ENCODE measurements at regions not wholly inside any gene's neighbourhood (a gene's known extent, or its start where the extent isn't known, plus 50 kb on each side); places are given as distances from the start of the nearest gene placed in this dataset.

DNA sequence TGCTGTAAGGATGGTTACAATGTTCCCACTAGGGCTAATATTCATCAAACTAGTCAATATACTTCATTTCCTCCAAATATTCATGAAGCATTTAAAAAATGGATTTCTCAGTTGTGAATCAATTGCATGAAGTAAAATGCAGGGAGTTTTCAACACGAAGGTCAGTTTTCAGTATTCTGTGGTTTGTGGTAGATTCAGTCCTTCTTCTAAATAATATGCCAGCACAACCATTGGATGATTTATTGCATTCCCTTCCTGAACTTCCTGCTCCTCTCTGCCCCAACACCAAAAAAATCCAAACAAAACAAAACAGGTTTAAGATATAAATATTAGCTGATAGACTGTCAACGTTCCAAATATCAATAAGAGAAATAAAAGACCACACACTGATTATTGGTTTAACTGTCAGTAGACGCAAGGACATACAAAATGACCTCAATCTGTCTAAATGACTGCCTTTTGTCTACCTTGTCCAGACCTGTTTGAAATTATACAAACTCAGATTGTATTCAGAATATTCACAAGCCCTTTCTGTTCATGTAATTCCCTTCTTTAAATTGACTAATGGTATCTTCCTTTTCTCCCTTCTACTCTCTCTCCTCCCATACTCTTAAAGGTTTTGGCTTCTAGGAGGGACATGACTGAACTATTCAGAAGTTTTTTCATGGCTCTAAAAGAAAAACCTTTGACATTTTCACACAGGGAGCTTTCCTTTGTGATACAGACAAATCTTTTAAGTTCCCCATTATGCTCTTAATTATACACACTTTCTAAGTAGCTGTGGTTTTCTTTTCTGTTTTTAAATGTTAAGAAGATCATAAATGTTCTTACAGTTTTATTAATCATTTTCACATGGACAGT, 92.6 kb upstream of the STT3B start (continued):
- no peak for TF ChIP-seq SMAD1 (CRISPR knock-in tag; IDR thresholded peaks at IDR 0.05; ENCODE audit: borderline replicate concordance, low read depth)
- no peak for TF ChIP-seq YEATS2 (CRISPR knock-in tag; IDR thresholded peaks at IDR 0.05; ENCODE audit: borderline replicate concordance)
- TF ChIP-seq, protein P1, sequence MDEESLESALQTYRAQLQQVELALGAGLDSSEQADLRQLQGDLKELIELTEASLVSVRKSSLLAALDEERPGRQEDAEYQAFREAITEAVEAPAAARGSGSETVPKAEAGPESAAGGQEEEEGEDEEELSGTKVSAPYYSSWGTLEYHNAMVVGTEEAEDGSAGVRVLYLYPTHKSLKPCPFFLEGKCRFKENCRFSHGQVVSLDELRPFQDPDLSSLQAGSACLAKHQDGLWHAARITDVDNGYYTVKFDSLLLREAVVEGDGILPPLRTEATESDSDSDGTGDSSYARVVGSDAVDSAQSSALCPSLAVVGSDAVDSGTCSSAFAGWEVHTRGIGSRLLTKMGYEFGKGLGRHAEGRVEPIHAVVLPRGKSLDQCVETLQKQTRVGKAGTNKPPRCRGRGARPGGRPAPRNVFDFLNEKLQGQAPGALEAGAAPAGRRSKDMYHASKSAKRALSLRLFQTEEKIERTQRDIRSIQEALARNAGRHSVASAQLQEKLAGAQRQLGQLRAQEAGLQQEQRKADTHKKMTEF (CRISPR knock-in tag; IDR thresholded peaks at IDR 0.05) = no peak
- no peak for TF ChIP-seq ZNF562 (CRISPR knock-in tag; IDR thresholded peaks at IDR 0.05; ENCODE audit: borderline replicate concordance)
- no peak for TF ChIP-seq CBX2 (IDR thresholded peaks at IDR 0.05; ENCODE audit: low read depth, low read length)
- TF ChIP-seq CBX2 (CRISPR knock-in tag; IDR thresholded peaks at IDR 0.05; ENCODE audit: low read depth) = no peak
- no peak for TF ChIP-seq IRF2 (CRISPR knock-in tag; IDR thresholded peaks at IDR 0.05)
- TF ChIP-seq, protein P2, sequence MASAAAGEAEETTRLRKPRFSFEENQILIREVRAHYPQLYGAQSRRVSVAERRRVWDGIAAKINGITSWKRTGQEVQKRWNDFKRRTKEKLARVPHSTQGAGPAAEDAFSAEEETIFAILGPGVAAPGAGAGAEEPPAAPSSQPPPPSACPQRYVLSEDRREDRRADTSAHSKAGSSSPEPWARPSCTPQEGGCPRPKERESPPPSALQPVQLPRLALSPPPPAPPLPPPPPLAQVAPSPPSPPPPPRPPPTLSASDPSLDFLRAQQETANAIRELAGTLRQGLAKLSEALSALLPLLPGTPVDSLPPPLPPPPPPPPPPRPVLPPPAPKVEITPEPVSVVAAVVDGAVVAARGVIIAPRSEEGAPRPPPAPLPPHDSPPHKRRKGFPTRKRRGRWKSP (CRISPR knock-in tag; IDR thresholded peaks at IDR 0.05) = no peak
- TF ChIP-seq, protein P3, sequence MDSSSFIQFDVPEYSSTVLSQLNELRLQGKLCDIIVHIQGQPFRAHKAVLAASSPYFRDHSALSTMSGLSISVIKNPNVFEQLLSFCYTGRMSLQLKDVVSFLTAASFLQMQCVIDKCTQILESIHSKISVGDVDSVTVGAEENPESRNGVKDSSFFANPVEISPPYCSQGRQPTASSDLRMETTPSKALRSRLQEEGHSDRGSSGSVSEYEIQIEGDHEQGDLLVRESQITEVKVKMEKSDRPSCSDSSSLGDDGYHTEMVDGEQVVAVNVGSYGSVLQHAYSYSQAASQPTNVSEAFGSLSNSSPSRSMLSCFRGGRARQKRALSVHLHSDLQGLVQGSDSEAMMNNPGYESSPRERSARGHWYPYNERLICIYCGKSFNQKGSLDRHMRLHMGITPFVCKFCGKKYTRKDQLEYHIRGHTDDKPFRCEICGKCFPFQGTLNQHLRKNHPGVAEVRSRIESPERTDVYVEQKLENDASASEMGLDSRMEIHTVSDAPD (CRISPR knock-in tag; IDR thresholded peaks at IDR 0.05) = no peak
- TF ChIP-seq PRDM10 (CRISPR knock-in tag; IDR thresholded peaks at IDR 0.05; ENCODE audit: low read depth) = no peak

Data from HepG2 (cell line).